Loucy (cell line): ENCODE measurements at regions not wholly inside any gene's neighbourhood (a gene's known extent, or its start where the extent isn't known, plus 50 kb on each side); places are given as distances from the start of the nearest gene placed in this dataset.

Experiments used
- H2AFZ ChIP-seq: fragments of 200-600 bp; sonication (generic); 2 replicates; pipeline ENCODE4 v1.6.0; 2016; ENCODE audit warnings: antibody characterized with exemption, mild to moderate bottlenecking, low read length, moderate library complexity
- H3F3A ChIP-seq: fragments of 200-600 bp; 2 replicates; pipeline ENCODE4 v1.6.0; 2016; ENCODE audit warnings: antibody characterized with exemption, low read depth, mild to moderate bottlenecking
- H3K27me3 ChIP-seq: fragments of 200-600 bp; sonication (generic); 2 replicates; pipeline ENCODE4 v1.6.1; 2014; ENCODE audit warnings: low read length, mild to moderate bottlenecking; ENCODE audit not compliant: insufficient read depth, poor library complexity, severe bottlenecking
- H3K36me3 ChIP-seq: fragments of 200-600 bp; sonication (generic); 2 replicates; pipeline ENCODE4 v1.6.1; 2016; ENCODE audit warnings: low read length; ENCODE audit not compliant: insufficient read depth
- H3K4me1 ChIP-seq: fragments of 200-600 bp; sonication (generic); 2 replicates; pipeline ENCODE4 v1.5.1; 2014; ENCODE audit warnings: low read length, mild to moderate bottlenecking; ENCODE audit not compliant: insufficient read depth, poor library complexity, severe bottlenecking
- H3K4me2 ChIP-seq: fragments of 200-600 bp; sonication (generic); 2 replicates; pipeline ENCODE4 v1.6.0; 2014; ENCODE audit warnings: antibody characterized with exemption, low read length, low read depth, mild to moderate bottlenecking; ENCODE audit not compliant: poor library complexity, severe bottlenecking
- H3K4me3 ChIP-seq: fragments of 200-600 bp; sonication (generic); 2 replicates; pipeline ENCODE4 v1.5.1; 2014; ENCODE audit warnings: low read length, mild to moderate bottlenecking, mixed read lengths; ENCODE audit not compliant: poor library complexity, severe bottlenecking
- H3K79me2 ChIP-seq: fragments of 200-600 bp; sonication (generic); 2 replicates; pipeline ENCODE4 v1.6.1; 2014; ENCODE audit warnings: low read length; ENCODE audit not compliant: insufficient read depth
- H3K9ac ChIP-seq: fragments of 200-600 bp; sonication (generic); 2 replicates; pipeline ENCODE4 v1.6.0; 2014; ENCODE audit warnings: mild to moderate bottlenecking, low read depth, low read length, moderate library complexity; ENCODE audit not compliant: poor library complexity, severe bottlenecking
- H3K9me2 ChIP-seq: fragments of 200-600 bp; sonication (generic); replicated peaks from 2 replicates; pipeline ENCODE4 v1.6.1; 2016; ENCODE audit warnings: low read depth, low read length, mixed read lengths
- H3K9me3 ChIP-seq: fragments of 200-600 bp; sonication (generic); 2 replicates; pipeline ENCODE4 v1.6.1; 2014; ENCODE audit warnings: mild to moderate bottlenecking, antibody characterized with exemption, low read length, low read depth; ENCODE audit not compliant: insufficient read depth
- H4K20me1 ChIP-seq: fragments of 200-600 bp; sonication (generic); 2 replicates; pipeline ENCODE4 v1.6.0; 2014; ENCODE audit warnings: antibody characterized with exemption, low read length, mild to moderate bottlenecking; ENCODE audit not compliant: insufficient read depth, poor library complexity, severe bottlenecking
- EZH2phosphoT487 ChIP-seq: fragments of 200-600 bp; IDR thresholded peaks from 2 replicates; pipeline ENCODE4 v1.6.1; 2018; ENCODE audit warnings: antibody characterized with exemption, mild to moderate bottlenecking, moderate library complexity, borderline replicate concordance
- TF ChIP-seq, protein P1 (sequence below): fragments of 200-600 bp; sonication (generic); conservative IDR thresholded peaks from 2 replicates; pipeline ENCODE4 v1.5.1; 2014; ENCODE audit warnings: mild to moderate bottlenecking, antibody characterized with exemption, low read length

DNA sequence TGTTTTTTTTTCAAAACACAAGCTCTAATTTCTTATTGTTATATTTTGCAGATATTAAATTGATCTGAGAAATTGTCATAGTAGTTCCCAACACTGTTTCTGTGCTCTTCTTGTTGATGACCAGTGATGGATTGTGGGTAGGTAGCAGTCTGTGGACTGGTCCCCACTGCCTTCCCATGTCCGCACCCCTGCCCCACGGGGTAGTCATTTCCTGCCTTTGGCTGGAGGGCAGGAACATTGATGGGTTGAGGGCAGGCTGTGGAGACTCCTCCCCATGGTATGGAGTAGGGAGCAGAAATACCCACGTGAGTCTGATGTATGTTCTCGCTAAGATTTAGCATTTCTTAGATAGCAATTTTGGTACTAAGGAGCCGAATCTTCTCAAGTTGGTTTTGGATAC, 762.0 kb downstream of the CDH8 start:
- no peaks in the 10 kb centered on the region for H3K36me3 ChIP-seq
- no peak overlapping the region for H3K9ac ChIP-seq
- no peaks in the 10 kb centered on the region for H3K9me3 ChIP-seq
- TF ChIP-seq EZH2phosphoT487, result no peak
- TF ChIP-seq, protein P1, sequence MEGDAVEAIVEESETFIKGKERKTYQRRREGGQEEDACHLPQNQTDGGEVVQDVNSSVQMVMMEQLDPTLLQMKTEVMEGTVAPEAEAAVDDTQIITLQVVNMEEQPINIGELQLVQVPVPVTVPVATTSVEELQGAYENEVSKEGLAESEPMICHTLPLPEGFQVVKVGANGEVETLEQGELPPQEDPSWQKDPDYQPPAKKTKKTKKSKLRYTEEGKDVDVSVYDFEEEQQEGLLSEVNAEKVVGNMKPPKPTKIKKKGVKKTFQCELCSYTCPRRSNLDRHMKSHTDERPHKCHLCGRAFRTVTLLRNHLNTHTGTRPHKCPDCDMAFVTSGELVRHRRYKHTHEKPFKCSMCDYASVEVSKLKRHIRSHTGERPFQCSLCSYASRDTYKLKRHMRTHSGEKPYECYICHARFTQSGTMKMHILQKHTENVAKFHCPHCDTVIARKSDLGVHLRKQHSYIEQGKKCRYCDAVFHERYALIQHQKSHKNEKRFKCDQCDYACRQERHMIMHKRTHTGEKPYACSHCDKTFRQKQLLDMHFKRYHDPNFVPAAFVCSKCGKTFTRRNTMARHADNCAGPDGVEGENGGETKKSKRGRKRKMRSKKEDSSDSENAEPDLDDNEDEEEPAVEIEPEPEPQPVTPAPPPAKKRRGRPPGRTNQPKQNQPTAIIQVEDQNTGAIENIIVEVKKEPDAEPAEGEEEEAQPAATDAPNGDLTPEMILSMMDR, result no peak
- H3K79me2 ChIP-seq, result no peaks in the 10 kb centered on the region
- no peaks in the 10 kb centered on the region for H3F3A ChIP-seq
- no peaks in the 10 kb centered on the region for H3K27me3 ChIP-seq
- H2AFZ ChIP-seq, result no peak overlapping the region
- H3K4me3 ChIP-seq, result no peak overlapping the region
- no peaks in the 10 kb centered on the region for H3K4me1 ChIP-seq
- no peaks in the 10 kb centered on the region for H3K9me2 ChIP-seq
- H3K4me2 ChIP-seq, result no peak overlapping the region
- no peaks in the 10 kb centered on the region for H4K20me1 ChIP-seq

GRCh38 chr16:61270726-61271125, 765.5 kb downstream of the CDH8 start:
- no peaks in the 10 kb centered on the region for H3K9me2 ChIP-seq
- H2AFZ ChIP-seq, result no peak overlapping the region
- no peaks in the 10 kb centered on the region for H3F3A ChIP-seq
- no peak overlapping the region for H3K9ac ChIP-seq
- no peaks in the 10 kb centered on the region for H3K4me1 ChIP-seq
- no peaks in the 10 kb centered on the region for H3K9me3 ChIP-seq
- no peaks in the 10 kb centered on the region for H4K20me1 ChIP-seq
- H3K27me3 ChIP-seq, result no peaks in the 10 kb centered on the region
- H3K4me2 ChIP-seq, result no peak overlapping the region
- TF ChIP-seq, protein P1, result no peak
- no peak for TF ChIP-seq EZH2phosphoT487
- no peaks in the 10 kb centered on the region for H3K79me2 ChIP-seq
- H3K4me3 ChIP-seq, result no peak overlapping the region
- H3K36me3 ChIP-seq, result no peaks in the 10 kb centered on the region

GRCh38 chr16:61263400-61263799, 772.8 kb downstream of the CDH8 start:
- no peaks in the 10 kb centered on the region for H4K20me1 ChIP-seq

More at GRCh38 chr16:61263400-61263799, 772.8 kb downstream of the CDH8 start:
- Histone ChIP-seq H3K9me3 (no peaks in the 10 kb centered on the region), H3K36me3 (no peaks in the 10 kb centered on the region), H3K79me2 (no peaks in the 10 kb centered on the region), H3K4me1 (no peaks in the 10 kb centered on the region), H2AFZ (no peak overlapping the region), H3K27me3 (no peaks in the 10 kb centered on the region), H3F3A (no peaks in the 10 kb centered on the region), H3K4me3 (no peak overlapping the region), H3K4me2 (no peak overlapping the region), H3K9me2 (no peaks in the 10 kb centered on the region), H3K9ac (no peak overlapping the region)
- TF ChIP-seq EZH2phosphoT487, result no peak
- TF ChIP-seq, protein P1, result no peak
